IPS-15b (cell line): ENCODE measurements at regions not wholly inside any gene's neighbourhood (a gene's known extent, or its start where the extent isn't known, plus 50 kb on each side); places are given as distances from the start of the nearest gene placed in this dataset.

Experiments used
- H3K27me3 ChIP-seq: one replicate; pipeline ENCODE4 v1.6.1; 2013; ENCODE audit warnings: low read length; ENCODE audit not compliant: control insufficient read depth, insufficient read depth
- H3K36me3 ChIP-seq: one replicate; pipeline ENCODE4 v1.6.1; 2013; ENCODE audit warnings: low read length; ENCODE audit not compliant: control insufficient read depth, insufficient read depth
- H3K4me1 ChIP-seq: one replicate; pipeline ENCODE4 v1.6.1; 2013; ENCODE audit warnings: mild to moderate bottlenecking, low read length; ENCODE audit not compliant: control insufficient read depth, insufficient read depth
- H3K4me3 ChIP-seq: one replicate; pipeline ENCODE4 v1.5.1; 2013; ENCODE audit warnings: low read depth, low read length
- H3K9ac ChIP-seq: one replicate; pipeline ENCODE4 v1.6.1; 2013; ENCODE audit warnings: low read depth, mild to moderate bottlenecking, low read length
- H3K9me3 ChIP-seq: one replicate; pipeline ENCODE4 v1.6.1; 2013; ENCODE audit warnings: mild to moderate bottlenecking, low read length; ENCODE audit not compliant: control insufficient read depth, insufficient read depth

GRCh38 chr11:92325416-92325815 is 100.8 kb downstream of the FAT3 start:
- Histone ChIP-seq H3K36me3 (no peaks in the 10 kb centered on the region), H3K27me3 (no peaks in the 10 kb centered on the region), H3K9me3 (no peaks in the 10 kb centered on the region), H3K9ac (no peak overlapping the region), H3K4me3 (no peak overlapping the region), H3K4me1 (peaks cover 13% of the 10 kb centered on the region)

- Histone ChIP-seq H3K9ac (no peak overlapping the region), H3K4me1 (peaks cover 26% of the 10 kb centered on the region), H3K36me3 (no peaks in the 10 kb centered on the region), H3K27me3 (no peaks in the 10 kb centered on the region), H3K9me3 (no peaks in the 10 kb centered on the region), H3K4me3 (no peak overlapping the region)
Measured at GRCh38 chr11:92329137-92329536, 104.5 kb downstream of the FAT3 start.

GRCh38 chr11:92329646-92330045 is 105.0 kb downstream of the FAT3 start:
- Histone ChIP-seq H3K36me3 (no peaks in the 10 kb centered on the region), H3K4me1 (peaks cover 26% of the 10 kb centered on the region), H3K27me3 (no peaks in the 10 kb centered on the region), H3K9me3 (no peaks in the 10 kb centered on the region), H3K4me3 (no peak overlapping the region), H3K9ac (no peak overlapping the region)

GRCh38 chr11:92330114-92330513 is 105.5 kb downstream of the FAT3 start:
- H3K27me3 ChIP-seq: no peaks in the 10 kb centered on the region
- peaks cover 26% of the 10 kb centered on the region for H3K4me1 ChIP-seq
- no peaks in the 10 kb centered on the region for H3K36me3 ChIP-seq
- no peak overlapping the region for H3K9ac ChIP-seq
- no peak overlapping the region for H3K4me3 ChIP-seq
- H3K9me3 ChIP-seq: no peaks in the 10 kb centered on the region

GRCh38 chr11:92332986-92333385 is 108.4 kb downstream of the FAT3 start:
- H3K9me3 ChIP-seq: no peaks in the 10 kb centered on the region
- no peak overlapping the region for H3K4me3 ChIP-seq
- peaks cover 26% of the 10 kb centered on the region for H3K4me1 ChIP-seq
- H3K9ac ChIP-seq: no peak overlapping the region
- H3K27me3 ChIP-seq: no peaks in the 10 kb centered on the region
- H3K36me3 ChIP-seq: no peaks in the 10 kb centered on the region

- no peaks in the 10 kb centered on the region for H3K36me3 ChIP-seq
Measured at GRCh38 chr11:92340839-92341238, 116.2 kb downstream of the FAT3 start.

GRCh38 chr11:92342034-92342720 is 117.6 kb downstream of the FAT3 start:
- no peaks in the 10 kb centered on the region for H3K36me3 ChIP-seq
- no peak overlapping the region for H3K9ac ChIP-seq
- no peak overlapping the region for H3K4me3 ChIP-seq
- H3K9me3 ChIP-seq: no peaks in the 10 kb centered on the region
- peaks cover 4% of the 10 kb centered on the region for H3K4me1 ChIP-seq
- H3K27me3 ChIP-seq: no peaks in the 10 kb centered on the region

More at GRCh38 chr11:92340839-92341238, 116.2 kb downstream of the FAT3 start:
- no peaks in the 10 kb centered on the region for H3K4me1 ChIP-seq
- H3K9me3 ChIP-seq: no peaks in the 10 kb centered on the region
- no peak overlapping the region for H3K4me3 ChIP-seq
- H3K9ac ChIP-seq: no peak overlapping the region
- no peaks in the 10 kb centered on the region for H3K27me3 ChIP-seq

- no peak overlapping the region for H3K4me3 ChIP-seq
- no peaks in the 10 kb centered on the region for H3K36me3 ChIP-seq
- H3K27me3 ChIP-seq: no peaks in the 10 kb centered on the region
- H3K4me1 ChIP-seq: peaks cover 7% of the 10 kb centered on the region
- no peak overlapping the region for H3K9ac ChIP-seq
- no peaks in the 10 kb centered on the region for H3K9me3 ChIP-seq
Measured at GRCh38 chr11:92342886-92343285, 118.3 kb downstream of the FAT3 start.

- H3K4me1 ChIP-seq: peaks cover 12% of the 10 kb centered on the region
- no peaks in the 10 kb centered on the region for H3K36me3 ChIP-seq
- H3K9me3 ChIP-seq: no peaks in the 10 kb centered on the region
- no peak overlapping the region for H3K4me3 ChIP-seq
- H3K27me3 ChIP-seq: no peaks in the 10 kb centered on the region
- H3K9ac ChIP-seq: no peak overlapping the region
Measured at GRCh38 chr11:92346220-92346619, 121.6 kb downstream of the FAT3 start.

- no peak overlapping the region for H3K4me3 ChIP-seq
- H3K36me3 ChIP-seq: no peaks in the 10 kb centered on the region
- H3K27me3 ChIP-seq: no peaks in the 10 kb centered on the region
- H3K9ac ChIP-seq: no peak overlapping the region
- H3K4me1 ChIP-seq: peaks cover 12% of the 10 kb centered on the region
- H3K9me3 ChIP-seq: no peaks in the 10 kb centered on the region
Measured at GRCh38 chr11:92347454-92347853, 122.8 kb downstream of the FAT3 start.

GRCh38 chr11:92349486-92350156 is 125.0 kb downstream of the FAT3 start:
- H3K36me3 ChIP-seq: no peaks in the 10 kb centered on the region
- H3K9ac ChIP-seq: no peak overlapping the region
- no peaks in the 10 kb centered on the region for H3K9me3 ChIP-seq
- peaks cover 12% of the 10 kb centered on the region for H3K4me1 ChIP-seq
- H3K4me3 ChIP-seq: no peak overlapping the region
- no peaks in the 10 kb centered on the region for H3K27me3 ChIP-seq

GRCh38 chr11:92357344-92357743 is 132.7 kb downstream of the FAT3 start:
- no peaks in the 10 kb centered on the region for H3K36me3 ChIP-seq
- no peaks in the 10 kb centered on the region for H3K27me3 ChIP-seq
- H3K9ac ChIP-seq: no peak overlapping the region
- H3K9me3 ChIP-seq: no peaks in the 10 kb centered on the region
- no peaks in the 10 kb centered on the region for H3K4me1 ChIP-seq
- no peak overlapping the region for H3K4me3 ChIP-seq
